GM21367 (cell line): ENCODE measurements at regions not wholly inside any gene's neighbourhood (a gene's known extent, or its start where the extent isn't known, plus 50 kb on each side); places are given as distances from the start of the nearest gene placed in this dataset.
"Not testable (repeated sequence)": the region's sequence is repeated elsewhere in the genome, so short reads cannot be mapped to it uniquely, and the experiment has no call there.

Experiments used
- ATAC-seq: cut with Tn5 transposase; IDR thresholded peaks from one replicate; pipeline ENCODE4 v1.9.1; 2021; ENCODE audit not compliant: unreplicated experiment

- ATAC-seq: no peak
These were observed 123.4 kb upstream of the TENT5A start for GRCh38 chr6:81875782-81876293.

GRCh38 chr6:81869749-81870508, 117.4 kb upstream of the TENT5A start:
- ATAC-seq: not testable (repeated sequence)

GRCh38 chr6:81865712-81866111, 113.2 kb upstream of the TENT5A start:
- ATAC-seq: no peak

DNA sequence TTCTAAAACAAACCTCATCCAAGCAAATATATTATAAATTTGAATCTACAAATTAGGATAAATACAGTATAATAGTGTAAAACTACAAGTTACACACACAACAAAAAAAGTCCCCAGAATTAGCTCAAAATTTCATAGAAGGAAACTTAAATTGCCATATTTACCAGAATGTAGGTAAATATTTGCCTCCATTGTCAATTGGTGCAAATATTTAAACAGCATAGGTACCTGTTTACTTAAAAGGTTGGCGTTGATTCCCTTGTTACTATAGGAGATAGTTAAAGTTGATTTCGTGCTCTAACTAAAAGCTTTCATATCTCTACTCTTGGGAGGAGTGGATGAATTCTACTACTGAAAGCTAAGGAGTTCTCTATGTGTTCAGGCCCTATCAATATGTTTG, 111.6 kb upstream of the TENT5A start:
- ATAC-seq: no peak

DNA sequence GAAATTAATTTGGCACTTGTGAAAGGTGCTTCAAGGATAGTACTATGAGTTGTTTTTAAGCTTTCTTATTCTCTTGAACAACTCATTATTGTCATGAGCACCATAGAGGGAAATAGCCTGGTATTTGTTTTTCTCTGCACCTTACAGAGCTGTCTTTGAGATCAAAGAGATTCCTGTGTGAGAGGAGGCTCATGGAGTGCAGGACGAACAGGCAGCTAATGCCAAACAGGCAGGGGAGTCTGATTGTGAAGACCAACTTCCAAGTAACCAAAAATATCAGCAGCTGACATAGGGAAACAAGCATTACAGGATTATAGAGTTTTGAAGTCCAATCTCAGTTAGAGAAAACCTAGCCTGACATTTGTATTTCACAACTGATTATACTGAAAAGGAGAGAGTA, 110.6 kb upstream of the TENT5A start:
- ATAC-seq: no peak

DNA sequence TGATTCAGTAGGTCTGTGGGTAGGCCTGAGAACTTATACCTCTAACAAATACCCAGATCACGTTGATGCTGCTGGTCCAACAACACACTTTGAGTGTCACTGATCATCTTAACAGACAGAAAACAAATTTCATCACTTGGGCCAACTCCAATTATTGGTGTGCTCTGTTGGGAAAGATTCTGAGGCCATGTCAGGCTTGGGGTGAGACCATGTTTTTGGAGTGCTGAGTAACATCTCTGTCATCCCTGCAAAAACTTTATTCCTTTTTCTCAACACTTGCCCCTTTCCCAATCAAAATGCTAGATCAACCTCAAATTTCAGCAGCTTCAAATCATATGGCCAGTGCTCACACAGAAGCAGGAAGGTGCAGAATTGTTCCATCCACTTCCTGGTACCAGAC, 108.8 kb upstream of the TENT5A start:
- no peak for ATAC-seq

DNA sequence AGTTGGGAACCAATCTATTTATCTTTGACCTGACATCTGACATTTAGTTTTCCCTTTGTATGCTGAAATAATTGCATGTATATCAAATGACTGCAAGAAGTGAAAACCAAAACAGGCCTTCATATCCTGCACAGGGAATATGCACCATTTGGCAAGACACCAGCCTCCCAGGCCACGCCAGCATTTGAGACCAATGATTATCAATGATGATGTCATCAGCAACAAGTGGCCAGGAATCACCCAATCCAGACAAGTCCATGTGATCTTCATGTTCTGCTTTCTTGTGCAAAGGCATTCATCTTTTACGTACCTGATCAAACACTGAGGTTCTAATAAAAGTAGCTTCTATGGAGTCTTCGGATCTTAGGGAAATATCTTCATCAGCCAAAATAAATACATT, 107.4 kb upstream of the TENT5A start:
- ATAC-seq: no peak

DNA sequence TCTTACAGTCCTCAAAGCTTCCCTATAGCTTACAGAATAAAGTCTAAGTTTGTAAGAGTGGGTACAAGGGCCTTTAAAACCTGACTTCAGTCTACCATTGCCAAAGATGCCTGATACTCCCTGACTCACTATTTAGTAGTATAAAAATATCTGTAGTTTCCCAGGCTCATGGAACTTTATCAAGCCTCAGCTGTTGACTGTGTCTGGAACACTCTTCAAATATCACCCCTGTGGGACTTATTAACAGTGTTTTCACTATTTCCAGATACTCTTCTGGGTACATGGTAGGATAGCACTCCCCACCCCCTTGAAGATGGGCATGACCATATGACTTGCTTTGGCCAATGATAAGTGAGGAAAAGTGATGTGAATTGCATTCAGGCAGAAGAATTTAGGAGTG, 105.3 kb upstream of the TENT5A start:
- ATAC-seq: no peak

DNA sequence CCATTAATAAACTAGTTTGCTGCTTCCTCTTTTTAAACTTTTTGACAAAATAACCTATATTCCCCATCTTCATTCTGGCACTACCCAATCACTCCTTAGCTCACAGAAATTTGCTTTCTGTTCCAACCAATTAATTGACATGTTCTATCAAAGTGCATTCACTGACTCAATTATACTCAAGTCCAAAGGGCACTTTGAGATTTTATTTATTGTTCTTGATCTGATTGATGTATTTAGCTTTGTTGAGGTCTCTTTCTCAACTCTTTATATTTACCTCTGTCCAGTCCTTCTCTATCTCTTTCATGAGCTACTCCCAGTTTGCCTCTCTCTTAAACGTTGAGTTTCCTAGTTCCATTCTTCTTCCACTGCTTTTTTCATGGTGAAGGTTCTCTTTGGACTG, 104.4 kb upstream of the TENT5A start:
- ATAC-seq: no peak

DNA sequence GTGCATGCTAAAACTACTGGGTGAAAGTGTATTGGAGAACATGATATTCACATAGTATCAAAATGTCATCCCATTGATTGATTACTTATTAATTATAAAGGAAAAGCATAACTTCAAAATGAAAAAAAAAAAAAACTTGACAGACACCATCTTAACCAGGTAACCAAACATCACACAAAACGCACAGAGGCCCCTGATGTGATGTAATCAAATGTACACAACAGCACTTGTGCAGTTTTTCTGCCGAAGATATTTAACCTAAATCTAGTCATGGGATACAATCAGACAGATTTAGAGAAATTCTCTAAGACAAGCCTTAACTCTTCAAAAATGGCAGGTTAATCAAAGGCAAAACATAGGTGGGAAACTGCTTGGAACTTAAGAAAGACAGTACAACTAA, 102.0 kb upstream of the TENT5A start:
- no peak for ATAC-seq

DNA sequence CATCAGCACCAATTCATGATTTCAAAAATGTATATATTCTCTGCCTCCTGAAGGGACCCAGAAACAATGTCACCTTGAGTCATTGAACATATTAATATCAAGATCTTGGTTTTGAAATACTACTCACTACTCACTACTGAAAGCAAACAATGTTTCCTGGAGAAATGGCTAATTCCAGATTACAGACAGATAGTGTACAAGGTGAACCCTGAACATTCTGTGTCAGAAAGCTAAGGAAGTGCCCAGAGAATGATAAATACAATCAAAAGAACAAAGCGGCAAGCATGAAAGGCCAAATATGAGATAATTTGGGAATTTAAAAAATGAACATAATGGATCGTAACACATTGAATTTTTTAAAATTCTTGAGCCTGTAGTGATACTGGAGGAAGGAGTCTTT, 101.5 kb upstream of the TENT5A start:
- no peak for ATAC-seq

DNA sequence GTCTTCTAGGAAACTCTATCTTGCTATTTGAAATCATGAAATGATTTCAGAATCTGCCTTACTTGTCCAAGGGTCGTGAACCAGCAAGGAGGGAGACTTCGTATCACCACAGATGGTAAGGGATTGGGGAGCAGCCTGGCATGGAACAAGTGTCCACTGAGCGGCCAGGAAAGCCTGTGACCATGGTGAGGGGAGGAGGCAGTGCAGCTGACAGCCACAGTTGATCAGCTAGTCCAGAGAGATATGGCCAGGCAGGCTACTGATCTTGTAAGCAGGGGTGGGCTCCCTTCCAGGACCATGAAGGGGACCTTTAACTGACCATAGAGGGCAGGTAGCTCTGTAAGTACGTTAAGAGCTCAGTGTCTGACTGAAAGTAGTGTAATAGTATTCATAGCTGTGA, 96.8 kb upstream of the TENT5A start:
- ATAC-seq: no peak

DNA sequence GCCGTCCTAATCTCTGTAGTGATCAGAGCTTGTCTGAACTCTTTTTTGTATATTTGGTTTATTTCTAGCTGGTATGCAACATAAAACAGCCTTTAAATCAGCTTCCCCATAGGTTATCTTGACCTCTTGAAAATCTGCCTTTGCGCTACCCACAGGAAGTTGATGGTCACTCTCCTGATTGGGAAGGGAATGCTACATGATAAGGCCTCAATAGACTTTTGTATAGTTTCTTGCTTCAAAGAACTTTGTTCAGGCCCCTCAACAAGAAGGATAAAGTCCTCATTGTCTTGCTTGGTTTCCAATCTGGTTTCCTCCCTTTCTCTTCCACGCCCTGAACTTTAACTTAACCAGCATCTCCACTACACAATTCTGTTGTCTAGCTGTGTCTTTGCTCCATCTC, 95.4 kb upstream of the TENT5A start:
- ATAC-seq: no peak

GRCh38 chr6:81844686-81845085, 92.2 kb upstream of the TENT5A start:
- ATAC-seq: no peak

DNA sequence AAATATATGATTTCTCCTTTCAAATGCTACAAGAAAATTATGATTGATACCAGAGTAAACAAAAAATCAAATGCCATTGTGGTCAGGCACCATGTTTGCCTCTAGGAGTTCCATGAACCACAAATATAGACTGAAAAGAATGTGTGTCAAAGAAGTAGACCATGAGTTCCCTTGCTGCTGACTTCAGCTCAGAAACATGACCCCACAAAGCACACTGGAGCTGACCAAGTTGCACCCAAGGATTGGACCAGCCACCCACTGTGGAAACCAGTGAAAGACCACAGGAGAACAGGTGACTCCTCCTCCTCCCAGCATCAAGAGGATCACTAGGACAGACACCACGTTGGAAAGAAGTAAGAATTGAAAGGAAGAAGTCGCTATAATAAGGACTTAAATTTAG, 90.8 kb upstream of the TENT5A start:
- no peak for ATAC-seq

GRCh38 chr6:81842254-81842653, 89.8 kb upstream of the TENT5A start:
- no peak for ATAC-seq

GRCh38 chr6:81838724-81839426, 86.4 kb upstream of the TENT5A start:
- no peak for ATAC-seq

DNA sequence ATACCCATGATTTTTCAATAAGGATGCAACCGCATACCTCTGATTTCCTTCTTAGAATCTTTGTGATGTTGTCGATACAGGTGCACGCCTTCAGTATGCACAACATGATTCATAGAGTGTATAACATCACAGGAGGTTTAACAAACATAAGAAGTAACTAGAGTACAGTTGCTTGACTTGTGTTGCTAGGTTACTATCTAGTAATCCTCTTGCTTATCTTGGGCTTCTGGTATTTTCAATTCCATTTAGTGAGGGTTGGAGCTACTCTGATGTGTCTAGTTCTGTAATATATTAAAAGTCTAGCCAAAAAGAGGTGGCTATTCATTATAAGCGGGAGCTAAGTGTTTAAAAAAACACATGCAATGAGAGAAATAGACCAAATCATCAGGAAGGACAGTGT, 85.5 kb upstream of the TENT5A start:
- no peak for ATAC-seq

DNA sequence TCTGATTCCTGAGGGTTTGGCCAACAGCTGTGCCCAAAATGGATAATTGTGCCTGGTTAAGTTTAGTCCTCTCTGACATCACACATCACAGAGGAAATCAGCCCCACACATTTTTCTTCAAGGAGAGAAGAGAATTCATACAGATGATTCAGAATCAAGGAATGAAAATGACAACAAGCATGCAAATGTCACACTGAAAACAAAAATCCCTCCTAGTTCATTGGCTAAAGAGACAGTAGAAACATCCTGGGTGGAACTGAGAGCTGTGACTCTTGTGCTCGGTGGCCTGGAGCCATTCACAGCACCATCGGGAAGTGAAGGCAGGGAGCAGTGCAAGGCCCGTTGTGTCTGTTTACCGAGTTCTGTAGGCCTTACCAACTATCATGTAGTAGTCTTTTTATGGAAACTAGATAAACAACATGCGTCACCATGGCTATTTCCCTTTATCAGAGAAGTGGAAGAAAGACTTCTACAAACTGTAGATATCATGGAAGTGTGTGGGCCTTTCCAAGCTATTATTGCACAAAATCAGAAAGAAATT, 81.7 kb upstream of the TENT5A start:
- ATAC-seq: no peak

DNA sequence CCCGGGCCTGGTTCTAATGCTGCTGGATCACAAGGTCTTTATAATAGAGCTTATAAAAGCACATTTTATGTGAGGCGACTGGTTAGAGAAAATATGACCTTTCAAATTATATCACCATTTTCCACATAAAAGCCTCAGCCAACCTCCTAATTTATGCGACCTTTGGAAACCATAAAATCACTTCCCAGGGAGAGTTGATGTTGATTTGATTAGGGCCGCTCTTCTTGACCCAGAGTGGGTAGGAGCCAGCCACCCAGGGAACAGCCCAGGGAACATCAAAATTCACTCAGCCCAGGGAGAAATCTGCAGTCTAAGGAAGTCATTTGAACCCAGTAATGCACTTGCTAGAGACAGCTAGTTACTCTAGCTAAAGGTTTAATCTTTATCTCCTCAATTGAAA, 79.8 kb upstream of the TENT5A start:
- ATAC-seq: no peak

DNA sequence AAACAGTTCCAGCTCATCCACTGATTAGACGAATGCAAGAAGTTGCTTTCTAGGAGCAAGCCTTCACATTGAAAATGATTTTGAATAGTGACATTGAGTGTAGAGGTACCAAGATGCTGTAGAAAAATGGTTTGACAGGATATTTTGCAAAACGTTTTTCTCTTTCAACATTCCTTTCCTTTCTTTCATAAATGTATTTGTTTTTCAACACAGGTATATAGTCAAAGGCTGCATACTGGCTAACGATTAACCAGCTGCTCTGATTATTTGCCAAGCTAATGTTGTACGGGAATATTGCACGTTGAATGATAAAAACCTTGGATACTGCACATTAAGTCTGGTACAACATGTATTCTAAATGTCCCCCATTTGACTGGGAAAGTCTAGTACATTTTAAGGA, 78.8 kb upstream of the TENT5A start:
- no peak for ATAC-seq

DNA sequence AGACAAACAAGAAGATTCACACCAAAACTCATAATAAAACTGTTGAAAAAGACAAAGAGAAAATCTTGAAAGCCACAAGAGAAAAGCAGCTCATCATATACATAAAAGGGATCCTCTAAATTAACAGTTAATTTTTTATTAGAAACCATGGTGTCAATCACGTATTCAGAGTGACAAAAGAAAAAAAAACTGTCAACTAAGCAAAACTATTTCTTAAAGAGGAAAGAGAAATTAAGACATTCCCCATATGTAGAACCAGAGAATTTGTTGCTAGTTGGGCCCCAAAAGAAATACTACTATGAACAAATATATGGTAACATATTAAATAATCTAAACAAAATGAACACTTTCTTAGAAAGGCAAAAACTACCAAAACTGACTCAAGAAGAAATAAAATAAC, 74.3 kb upstream of the TENT5A start:
- ATAC-seq: no peak
